ENCODE measurements at regions not wholly inside any gene's neighbourhood (a gene's known extent, or its start where the extent isn't known, plus 50 kb on each side); places are given as distances from the start of the nearest gene placed in this dataset.

- ChIA-PET POLR2A (no interaction called here), CTCF (interaction anchor here (1.3 to 1.8 kb wide), 2 partner anchors 10 to 131 kb away, joined by 4 to 5 read pairs; no protein-coding TSS in a partner anchor)
- TF ChIP-seq RARB (CRISPR knock-in tag; IDR thresholded peaks at IDR 0.05) (no peak), CHD4 (IDR thresholded peaks at IDR 0.05; ENCODE audit: borderline replicate concordance) (no peak)
- Histone ChIP-seq H3K4me3 (no peak overlapping the region), H3K9me3 (no peaks in the 10 kb centered on the region), H3K4me1 (no peaks in the 10 kb centered on the region), H3K27ac (no peak overlapping the region), H3K4me2 (no peak overlapping the region)
- DNase-seq (ENCODE audit: low read depth in 1 of 2, low spot score in 1 of 2) (no peak), ATAC-seq (no peak), FAIRE-seq (no peak)
- WGBS (ENCODE audit: missing lambda C conversion rate): 61% methylated on average over 3 of the region's 3 CpGs
Measured at GRCh38 chr11:32183512-32183911, 92.6 kb downstream of the RCN1 start.

GRCh38 chr11:32184041-32184722 is 93.3 kb downstream of the RCN1 start:
- ATAC-seq (no peak), DNase-seq (ENCODE audit: low read depth in 1 of 2, low spot score in 1 of 2) (no peak), FAIRE-seq (no peak)
- TF ChIP-seq CBX8 (IDR thresholded peaks at IDR 0.05) (no peak), HEYL (CRISPR knock-in tag; IDR thresholded peaks at IDR 0.05) (no peak), ZSCAN20 (CRISPR knock-in tag; IDR thresholded peaks at IDR 0.05) (no peak), KDM5A (IDR thresholded peaks at IDR 0.05) (no peak), EHMT2 (IDR thresholded peaks at IDR 0.05; ENCODE audit: low read depth) (no peak), ZNF302 (CRISPR knock-in tag; IDR thresholded peaks at IDR 0.05) (no peak), BHLHE40 (IDR thresholded peaks at IDR 0.05; ENCODE audit: low read depth, low read length) (no peak), NR3C1 (IDR thresholded peaks at IDR 0.05) (no peak), SMC3 (IDR thresholded peaks at IDR 0.05) (no peak), HOXA7 (CRISPR knock-in tag; IDR thresholded peaks at IDR 0.05) (no peak), NPAS2 (CRISPR knock-in tag; IDR thresholded peaks at IDR 0.05; ENCODE audit: borderline replicate concordance) (no peak)
- TF ChIP-seq, protein P1, sequence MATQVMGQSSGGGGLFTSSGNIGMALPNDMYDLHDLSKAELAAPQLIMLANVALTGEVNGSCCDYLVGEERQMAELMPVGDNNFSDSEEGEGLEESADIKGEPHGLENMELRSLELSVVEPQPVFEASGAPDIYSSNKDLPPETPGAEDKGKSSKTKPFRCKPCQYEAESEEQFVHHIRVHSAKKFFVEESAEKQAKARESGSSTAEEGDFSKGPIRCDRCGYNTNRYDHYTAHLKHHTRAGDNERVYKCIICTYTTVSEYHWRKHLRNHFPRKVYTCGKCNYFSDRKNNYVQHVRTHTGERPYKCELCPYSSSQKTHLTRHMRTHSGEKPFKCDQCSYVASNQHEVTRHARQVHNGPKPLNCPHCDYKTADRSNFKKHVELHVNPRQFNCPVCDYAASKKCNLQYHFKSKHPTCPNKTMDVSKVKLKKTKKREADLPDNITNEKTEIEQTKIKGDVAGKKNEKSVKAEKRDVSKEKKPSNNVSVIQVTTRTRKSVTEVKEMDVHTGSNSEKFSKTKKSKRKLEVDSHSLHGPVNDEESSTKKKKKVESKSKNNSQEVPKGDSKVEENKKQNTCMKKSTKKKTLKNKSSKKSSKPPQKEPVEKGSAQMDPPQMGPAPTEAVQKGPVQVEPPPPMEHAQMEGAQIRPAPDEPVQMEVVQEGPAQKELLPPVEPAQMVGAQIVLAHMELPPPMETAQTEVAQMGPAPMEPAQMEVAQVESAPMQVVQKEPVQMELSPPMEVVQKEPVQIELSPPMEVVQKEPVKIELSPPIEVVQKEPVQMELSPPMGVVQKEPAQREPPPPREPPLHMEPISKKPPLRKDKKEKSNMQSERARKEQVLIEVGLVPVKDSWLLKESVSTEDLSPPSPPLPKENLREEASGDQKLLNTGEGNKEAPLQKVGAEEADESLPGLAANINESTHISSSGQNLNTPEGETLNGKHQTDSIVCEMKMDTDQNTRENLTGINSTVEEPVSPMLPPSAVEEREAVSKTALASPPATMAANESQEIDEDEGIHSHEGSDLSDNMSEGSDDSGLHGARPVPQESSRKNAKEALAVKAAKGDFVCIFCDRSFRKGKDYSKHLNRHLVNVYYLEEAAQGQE (IDR thresholded peaks at IDR 0.05): no peak
- POLR2A ChIA-PET: no interaction called here
- H3K4me2 ChIP-seq: no peak overlapping the region
- no peak overlapping the region for H3K27ac ChIP-seq
- 45% methylated on average over 6 of the region's 6 CpGs for WGBS (ENCODE audit: missing lambda C conversion rate)
- CTCF ChIA-PET: interaction anchor here (0.5 to 3.0 kb wide), 6 partner anchors 8 to 203 kb away, joined by 3 to 11 read pairs (median 4); no protein-coding TSS in a partner anchor
- H3K4me1 ChIP-seq: no peaks in the 10 kb centered on the region
- H3K9me3 ChIP-seq: no peaks in the 10 kb centered on the region
- H3K4me3 ChIP-seq: no peak overlapping the region

DNA sequence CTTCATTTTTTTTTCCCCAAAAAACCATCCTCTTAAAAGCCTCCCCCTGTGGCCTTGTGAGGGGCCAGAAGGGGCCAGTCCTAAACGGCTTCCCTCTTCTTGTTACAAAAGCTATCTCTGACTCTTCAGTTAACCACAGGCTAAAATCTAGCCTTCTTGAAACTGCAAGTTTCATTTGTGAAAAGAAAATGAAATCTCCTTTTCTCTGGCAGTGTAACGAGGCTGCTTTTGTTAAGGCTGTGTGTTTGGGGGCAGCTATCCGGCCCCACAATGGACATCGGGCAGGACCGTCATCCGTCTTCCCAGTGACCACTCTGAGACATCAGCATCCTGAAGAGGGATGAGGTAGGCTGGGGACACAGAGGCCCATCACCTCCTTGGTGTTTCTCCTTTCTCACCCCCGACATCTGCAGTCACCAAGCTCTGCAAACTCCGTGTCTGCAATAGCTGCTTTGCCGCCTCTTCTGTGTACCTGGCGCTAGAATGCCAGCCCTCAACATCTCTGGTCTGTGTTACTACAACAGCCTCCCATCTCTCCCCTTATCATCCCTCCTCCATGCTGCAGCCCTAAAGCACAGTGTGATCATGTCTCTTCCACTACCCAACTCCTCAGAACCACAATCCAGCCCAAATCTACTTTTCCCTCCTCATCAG is 94.0 kb downstream of the RCN1 start:
- no peak for DNase-seq (ENCODE audit: low read depth in 1 of 2, low spot score in 1 of 2)
- TF ChIP-seq, protein P2, sequence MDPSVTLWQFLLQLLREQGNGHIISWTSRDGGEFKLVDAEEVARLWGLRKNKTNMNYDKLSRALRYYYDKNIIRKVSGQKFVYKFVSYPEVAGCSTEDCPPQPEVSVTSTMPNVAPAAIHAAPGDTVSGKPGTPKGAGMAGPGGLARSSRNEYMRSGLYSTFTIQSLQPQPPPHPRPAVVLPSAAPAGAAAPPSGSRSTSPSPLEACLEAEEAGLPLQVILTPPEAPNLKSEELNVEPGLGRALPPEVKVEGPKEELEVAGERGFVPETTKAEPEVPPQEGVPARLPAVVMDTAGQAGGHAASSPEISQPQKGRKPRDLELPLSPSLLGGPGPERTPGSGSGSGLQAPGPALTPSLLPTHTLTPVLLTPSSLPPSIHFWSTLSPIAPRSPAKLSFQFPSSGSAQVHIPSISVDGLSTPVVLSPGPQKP (IDR thresholded peaks at IDR 0.05; ENCODE audit: low read depth, low read length): no peak
- no peak for TF ChIP-seq USF2 (IDR thresholded peaks at IDR 0.05)
- TF ChIP-seq SREBF2 (IDR thresholded peaks at IDR 0.05): no peak
- TF ChIP-seq, protein P1 (IDR thresholded peaks at IDR 0.05): no peak
- TF ChIP-seq, protein P3, sequence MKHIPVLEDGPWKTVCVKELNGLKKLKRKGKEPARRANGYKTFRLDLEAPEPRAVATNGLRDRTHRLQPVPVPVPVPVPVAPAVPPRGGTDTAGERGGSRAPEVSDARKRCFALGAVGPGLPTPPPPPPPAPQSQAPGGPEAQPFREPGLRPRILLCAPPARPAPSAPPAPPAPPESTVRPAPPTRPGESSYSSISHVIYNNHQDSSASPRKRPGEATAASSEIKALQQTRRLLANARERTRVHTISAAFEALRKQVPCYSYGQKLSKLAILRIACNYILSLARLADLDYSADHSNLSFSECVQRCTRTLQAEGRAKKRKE (CRISPR knock-in tag; IDR thresholded peaks at IDR 0.05; ENCODE audit: low read depth): no peak
- no peak for TF ChIP-seq CEBPB (IDR thresholded peaks at IDR 0.05)
- TF ChIP-seq, protein P4, sequence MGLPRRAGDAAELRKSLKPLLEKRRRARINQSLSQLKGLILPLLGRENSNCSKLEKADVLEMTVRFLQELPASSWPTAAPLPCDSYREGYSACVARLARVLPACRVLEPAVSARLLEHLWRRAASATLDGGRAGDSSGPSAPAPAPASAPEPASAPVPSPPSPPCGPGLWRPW (IDR thresholded peaks at IDR 0.05): no peak
- TF ChIP-seq RAD21 (conservative IDR thresholded peaks at IDR 0.05 in 1 of 2, IDR thresholded peaks at IDR 0.05 in 1 of 2): no peak
- no peak for TF ChIP-seq TP53 (CRISPR knock-in tag; IDR thresholded peaks at IDR 0.05)
- WGBS (ENCODE audit: missing lambda C conversion rate): 55% methylated on average over 10 of the region's 10 CpGs
- no peak for ATAC-seq
- Histone ChIP-seq H3K9me3 (no peaks in the 10 kb centered on the region), H3K4me2 (no peak overlapping the region), H3K4me1 (no peaks in the 10 kb centered on the region), H3K4me3 (no peak overlapping the region), H3K27ac (no peak overlapping the region)
- FAIRE-seq: no peak
- POLR2A ChIA-PET: no interaction called here
- CTCF ChIA-PET: interaction anchor here (0.5 to 3.0 kb wide), 6 partner anchors 9 to 203 kb away, joined by 3 to 11 read pairs (median 4); no protein-coding TSS in a partner anchor

All from A549 (cell line).